ENCODE measurements at regions not wholly inside any gene's neighbourhood (a gene's known extent, or its start where the extent isn't known, plus 50 kb on each side); places are given as distances from the start of the nearest gene placed in this dataset.

- Mint-ChIP-seq H3K4me1 (peaks cover 39% of the 10 kb centered on the region), H3K9me3 (no peaks in the 10 kb centered on the region), H3K27me3 (ENCODE audit: low read depth) (peaks cover 8% of the 10 kb centered on the region), H3K4me3 (peak overlapping the region in 1 of 3 experiments; percentile 58), H3K27ac (peak overlapping the region in 2 of 3 experiments; percentile 49 to 84), H3K36me3 (ENCODE audit: low read depth) (no peaks in the 10 kb centered on the region)
- TF ChIP-seq, protein P1, sequence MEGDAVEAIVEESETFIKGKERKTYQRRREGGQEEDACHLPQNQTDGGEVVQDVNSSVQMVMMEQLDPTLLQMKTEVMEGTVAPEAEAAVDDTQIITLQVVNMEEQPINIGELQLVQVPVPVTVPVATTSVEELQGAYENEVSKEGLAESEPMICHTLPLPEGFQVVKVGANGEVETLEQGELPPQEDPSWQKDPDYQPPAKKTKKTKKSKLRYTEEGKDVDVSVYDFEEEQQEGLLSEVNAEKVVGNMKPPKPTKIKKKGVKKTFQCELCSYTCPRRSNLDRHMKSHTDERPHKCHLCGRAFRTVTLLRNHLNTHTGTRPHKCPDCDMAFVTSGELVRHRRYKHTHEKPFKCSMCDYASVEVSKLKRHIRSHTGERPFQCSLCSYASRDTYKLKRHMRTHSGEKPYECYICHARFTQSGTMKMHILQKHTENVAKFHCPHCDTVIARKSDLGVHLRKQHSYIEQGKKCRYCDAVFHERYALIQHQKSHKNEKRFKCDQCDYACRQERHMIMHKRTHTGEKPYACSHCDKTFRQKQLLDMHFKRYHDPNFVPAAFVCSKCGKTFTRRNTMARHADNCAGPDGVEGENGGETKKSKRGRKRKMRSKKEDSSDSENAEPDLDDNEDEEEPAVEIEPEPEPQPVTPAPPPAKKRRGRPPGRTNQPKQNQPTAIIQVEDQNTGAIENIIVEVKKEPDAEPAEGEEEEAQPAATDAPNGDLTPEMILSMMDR (IDR thresholded peaks at IDR 0.05; ENCODE audit: unreplicated experiment in 3 of 3), result no peak
These were observed 113.4 kb upstream of the SVIL start for GRCh38 chr10:29748109-29748650.

DNA sequence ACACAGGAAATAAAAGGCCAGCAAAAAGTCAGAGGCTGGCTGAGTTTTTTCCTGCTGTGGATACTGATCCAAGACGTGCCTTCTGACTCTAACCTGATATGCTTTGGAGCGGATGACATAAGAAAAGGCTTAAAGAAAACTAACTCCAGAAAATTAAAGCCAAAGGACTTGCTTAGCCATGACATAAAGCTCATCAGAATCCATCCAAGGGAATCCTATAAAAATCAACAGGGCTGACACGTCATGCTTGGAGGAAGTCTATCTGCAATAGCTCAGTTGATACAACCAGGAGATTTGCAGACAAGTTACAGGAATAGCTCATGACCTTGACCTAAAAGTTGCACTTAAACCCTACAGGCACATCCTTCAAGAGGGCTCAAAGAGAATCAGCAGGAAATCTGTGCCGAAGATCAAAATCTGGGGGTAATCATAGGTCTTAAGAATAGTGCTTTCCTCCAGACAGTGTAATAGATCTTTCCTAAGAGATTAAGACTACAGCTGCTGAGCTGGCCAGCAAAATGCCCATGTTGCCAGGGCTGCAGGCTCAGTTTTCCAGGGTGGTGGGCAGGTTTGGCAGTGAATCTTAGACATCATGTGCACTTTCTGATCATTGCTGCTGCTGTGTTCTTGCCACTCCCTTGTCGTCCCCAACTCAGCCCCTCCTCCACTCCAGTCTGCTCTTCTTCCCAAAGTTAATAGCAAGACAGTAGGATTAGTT, 111.5 kb upstream of the SVIL start:
- Mint-ChIP-seq H3K27ac (peak overlapping the region; percentile 86 to 94 (median 89)), H3K4me3 (peak overlapping the region in 1 of 3 experiments; percentile 23), H3K27me3 (ENCODE audit: low read depth) (peaks cover 8% of the 10 kb centered on the region), H3K9me3 (no peaks in the 10 kb centered on the region), H3K4me1 (peaks cover 49% of the 10 kb centered on the region), H3K36me3 (ENCODE audit: low read depth) (no peaks in the 10 kb centered on the region)
- TF ChIP-seq, protein P1 (IDR thresholded peaks at IDR 0.05; ENCODE audit: unreplicated experiment in 3 of 3), result no peak

DNA sequence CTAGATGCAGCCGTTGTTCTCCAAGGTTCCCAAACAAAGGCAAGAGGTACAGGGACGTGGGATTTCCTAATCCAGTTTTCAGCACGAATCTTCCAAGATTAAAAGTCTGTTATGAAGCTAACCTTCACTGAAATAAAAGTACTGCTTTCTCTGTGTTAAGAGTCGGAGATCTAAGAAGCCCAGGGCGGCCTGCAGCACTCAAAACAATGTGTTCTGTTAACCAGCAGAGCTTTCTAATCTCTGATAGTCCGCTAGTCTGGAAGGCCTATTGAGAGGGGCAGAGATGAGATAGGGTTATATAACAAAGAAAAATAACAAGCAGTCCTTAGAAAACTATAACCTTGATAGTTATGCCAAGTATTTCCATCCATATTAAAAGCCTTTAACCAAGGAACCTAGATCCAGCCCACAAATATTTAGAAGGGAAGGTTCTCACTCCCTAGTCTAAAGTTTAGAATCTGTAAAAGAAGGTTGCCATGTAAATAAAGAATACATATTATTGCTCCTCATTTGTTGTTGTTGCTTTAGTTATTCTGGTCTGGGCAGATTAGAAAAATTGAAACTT, 106.3 kb upstream of the SVIL start:
- Mint-ChIP-seq H3K36me3 (ENCODE audit: low read depth) (no peaks in the 10 kb centered on the region), H3K27me3 (ENCODE audit: low read depth) (peaks cover 17% of the 10 kb centered on the region), H3K9me3 (no peaks in the 10 kb centered on the region), H3K4me1 (peaks cover 42% of the 10 kb centered on the region), H3K27ac (peak overlapping the region; percentile 30 to 92 (median 83)), H3K4me3 (peak overlapping the region in 1 of 3 experiments; percentile 13)
- TF ChIP-seq, protein P1 (IDR thresholded peaks at IDR 0.05; ENCODE audit: unreplicated experiment in 3 of 3), result no peak

DNA sequence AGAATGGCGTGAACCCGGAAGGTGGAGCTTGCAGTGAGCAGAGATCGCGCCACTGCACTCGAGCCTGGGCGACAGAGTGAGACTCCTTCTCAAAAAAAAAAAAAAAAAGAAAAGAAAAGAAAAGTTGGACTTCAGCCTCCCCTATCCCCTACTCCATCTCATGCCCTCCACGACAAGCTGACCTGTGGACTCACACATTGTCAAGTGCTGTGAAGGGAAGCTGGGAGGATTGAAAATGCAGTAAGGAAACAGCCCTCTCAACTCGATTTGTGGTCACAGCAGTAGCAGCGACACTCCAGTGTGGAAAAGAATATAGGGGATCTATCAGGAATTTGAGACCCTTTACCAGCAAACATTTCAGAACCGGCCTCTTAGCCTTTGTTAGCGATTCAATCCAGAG, 103.6 kb upstream of the SVIL start:
- Mint-ChIP-seq H3K27me3 (ENCODE audit: low read depth) (peaks cover 10% of the 10 kb centered on the region), H3K9me3 (no peaks in the 10 kb centered on the region), H3K4me3 (peak overlapping the region; percentile 29 to 79 (median 53)), H3K4me1 (peaks cover 43% of the 10 kb centered on the region), H3K36me3 (ENCODE audit: low read depth) (no peaks in the 10 kb centered on the region), H3K27ac (peak overlapping the region; percentile 56 to 92 (median 68))
- TF ChIP-seq, protein P1 (IDR thresholded peaks at IDR 0.05; ENCODE audit: unreplicated experiment in 3 of 3), result no peak

- H3K9me3 Mint-ChIP-seq, result no peaks in the 10 kb centered on the region
- peaks cover 9% of the 10 kb centered on the region for H3K27me3 Mint-ChIP-seq (ENCODE audit: low read depth)
- no peaks in the 10 kb centered on the region for H3K36me3 Mint-ChIP-seq (ENCODE audit: low read depth)
- peaks cover 52% of the 10 kb centered on the region for H3K4me1 Mint-ChIP-seq
- H3K4me3 Mint-ChIP-seq, result peak overlapping the region; percentile 82 to 92 (median 87)
- H3K27ac Mint-ChIP-seq, result peak overlapping the region; percentile 85 to 94 (median 86)
- TF ChIP-seq, protein P1 (IDR thresholded peaks at IDR 0.05; ENCODE audit: unreplicated experiment in 3 of 3), result no peak
These were observed 102.4 kb upstream of the SVIL start for GRCh38 chr10:29737074-29737593.

Data from nephron (organoid).